Activated T-helper 1 cell treated with anti-CD3 and anti-CD28 coated beads, Interleukin-12 subunit alpha, Interleukin-12 subunit beta, Interleukin-2, Interleukin-4 antibody, amounts not matched to agents 30 ng/mL and 10 ng/mL and 1 ng/mL, durations not matched to agents 14 hours and 24 hours and 36 hours (primary cell): ENCODE measurements at regions not wholly inside any gene's neighbourhood (a gene's known extent, or its start where the extent isn't known, plus 50 kb on each side); places are given as distances from the start of the nearest gene placed in this dataset.

Experiments used
- DNase-seq: peaks from one replicate; pipeline ENCODE4 v3.0.0; 2021; ENCODE audit warnings: low spot score
- H3K27ac Mint-ChIP-seq: one replicate; pipeline ENCODE4 v1.8.0; 2021; ENCODE audit warnings: mild to moderate bottlenecking, mixed read lengths
- H3K27me3 Mint-ChIP-seq: one replicate; pipeline ENCODE4 v1.8.0; 2022; ENCODE audit warnings: mild to moderate bottlenecking, moderate library complexity, mixed read lengths; ENCODE audit not compliant: insufficient read depth
- H3K36me3 Mint-ChIP-seq: one replicate; pipeline ENCODE4 v1.8.0; 2021; ENCODE audit warnings: low read depth, mixed read lengths
- H3K4me1 Mint-ChIP-seq: one replicate; pipeline ENCODE4 v1.8.0; 2021; ENCODE audit warnings: low read depth, mixed read lengths
- H3K4me3 Mint-ChIP-seq: one replicate; pipeline ENCODE4 v1.8.0; 2021; ENCODE audit warnings: mild to moderate bottlenecking, moderate library complexity, mixed read lengths
- H3K9me3 Mint-ChIP-seq: one replicate; pipeline ENCODE4 v1.8.0; 2021; ENCODE audit warnings: mixed read lengths
- intact Hi-C: fragments of 100-400 bp; cut with micrococcal nuclease; formaldehyde crosslinking; loops from one replicate; pipeline ENCODE4 v1.15.1; 2024

DNA sequence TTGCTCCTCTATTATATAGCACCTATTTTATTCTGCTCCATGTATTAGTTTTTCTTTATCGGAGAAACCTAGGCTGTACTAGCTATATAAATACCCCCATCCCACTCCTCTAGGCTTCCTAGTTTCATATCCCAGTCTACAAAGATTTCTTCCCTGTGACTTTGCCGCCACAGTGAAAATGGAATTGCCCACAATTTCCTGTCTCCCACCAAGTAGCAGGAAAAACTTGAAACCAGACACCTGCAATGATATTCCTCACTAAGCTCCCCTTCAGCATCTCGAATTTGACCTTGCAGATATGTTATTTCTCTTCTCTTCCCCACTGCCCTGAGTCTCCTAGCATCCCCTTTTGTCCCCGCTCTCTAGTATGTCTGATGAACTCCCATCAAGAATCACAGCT is 685.8 kb upstream of the CCDC54 start:
- H3K27me3 Mint-ChIP-seq = no peaks in the 10 kb centered on the region
- no peak for DNase-seq
- no peaks in the 10 kb centered on the region for H3K9me3 Mint-ChIP-seq
- intact Hi-C loops = no loop called here
- H3K4me1 Mint-ChIP-seq = no peaks in the 10 kb centered on the region
- H3K27ac Mint-ChIP-seq = no peak overlapping the region
- no peak overlapping the region for H3K4me3 Mint-ChIP-seq
- H3K36me3 Mint-ChIP-seq = no peaks in the 10 kb centered on the region

- H3K36me3 Mint-ChIP-seq = no peaks in the 10 kb centered on the region
- H3K4me1 Mint-ChIP-seq = no peaks in the 10 kb centered on the region
- no peaks in the 10 kb centered on the region for H3K27me3 Mint-ChIP-seq
- no peak for DNase-seq
- H3K4me3 Mint-ChIP-seq = no peak overlapping the region
- no peak overlapping the region for H3K27ac Mint-ChIP-seq
- no peaks in the 10 kb centered on the region for H3K9me3 Mint-ChIP-seq
- intact Hi-C loops = no loop called here
Measured at GRCh38 chr3:106692624-106693023, 684.6 kb upstream of the CCDC54 start.

DNA sequence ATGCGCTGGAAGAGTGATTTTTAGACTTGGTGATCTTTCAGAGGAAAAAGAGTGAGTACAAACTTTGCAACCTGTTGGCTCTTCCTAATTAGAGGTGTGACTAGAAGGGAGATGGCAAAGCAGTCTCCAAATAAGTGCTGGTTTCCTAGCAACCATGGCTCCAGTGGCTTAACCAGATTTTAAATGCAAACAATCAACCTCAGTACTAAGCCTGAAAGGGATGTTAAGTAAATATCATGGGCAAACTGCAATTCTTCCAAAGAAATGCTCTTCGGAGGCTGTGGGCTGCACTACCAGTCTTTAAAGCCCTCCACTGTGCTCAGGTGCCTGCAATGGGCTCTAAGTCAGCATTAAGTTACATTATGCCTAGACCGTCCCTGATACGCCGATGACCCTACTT is 678.1 kb upstream of the CCDC54 start:
- no peak for DNase-seq
- Mint-ChIP-seq H3K36me3 (no peaks in the 10 kb centered on the region), H3K27me3 (no peaks in the 10 kb centered on the region), H3K4me1 (no peaks in the 10 kb centered on the region), H3K4me3 (no peak overlapping the region), H3K9me3 (no peaks in the 10 kb centered on the region), H3K27ac (no peak overlapping the region)
- intact Hi-C loops = no loop called here

GRCh38 chr3:106700981-106701380 is 676.3 kb upstream of the CCDC54 start:
- Mint-ChIP-seq H3K9me3 (no peaks in the 10 kb centered on the region), H3K36me3 (no peaks in the 10 kb centered on the region), H3K4me3 (no peak overlapping the region), H3K27ac (no peak overlapping the region), H3K27me3 (no peaks in the 10 kb centered on the region), H3K4me1 (no peaks in the 10 kb centered on the region)
- intact Hi-C loops = no loop called here
- DNase-seq = no peak

GRCh38 chr3:106703524-106703923 is 673.7 kb upstream of the CCDC54 start:
- intact Hi-C loops = no loop called here
- no peaks in the 10 kb centered on the region for H3K4me1 Mint-ChIP-seq

DNA sequence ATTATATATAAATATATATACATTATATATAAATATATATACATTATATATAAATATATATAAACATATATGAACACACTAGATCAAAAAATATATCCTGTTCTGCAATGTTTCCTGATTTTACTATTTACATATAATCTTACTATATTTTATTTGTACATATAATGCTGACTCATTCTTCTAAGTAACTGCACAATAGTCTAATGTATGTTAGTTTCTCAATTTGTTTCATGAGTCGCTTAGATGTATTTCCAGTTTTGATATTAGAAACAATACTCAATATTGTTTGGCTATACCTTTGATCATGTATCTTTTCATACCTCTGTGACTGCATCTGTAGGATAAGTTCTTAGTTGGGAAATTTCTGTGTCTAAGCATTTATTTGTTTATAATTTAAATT is 669.9 kb upstream of the CCDC54 start:
- Mint-ChIP-seq H3K36me3 (no peaks in the 10 kb centered on the region), H3K27ac (no peak overlapping the region), H3K4me1 (no peaks in the 10 kb centered on the region), H3K9me3 (no peaks in the 10 kb centered on the region), H3K27me3 (no peaks in the 10 kb centered on the region), H3K4me3 (no peak overlapping the region)
- intact Hi-C loops = no loop called here
- no peak for DNase-seq

More at GRCh38 chr3:106703524-106703923, 673.7 kb upstream of the CCDC54 start:
- Mint-ChIP-seq H3K27ac (no peak overlapping the region), H3K27me3 (no peaks in the 10 kb centered on the region), H3K4me3 (no peak overlapping the region), H3K36me3 (no peaks in the 10 kb centered on the region), H3K9me3 (no peaks in the 10 kb centered on the region)
- no peak for DNase-seq

- H3K9me3 Mint-ChIP-seq = no peaks in the 10 kb centered on the region
- H3K4me3 Mint-ChIP-seq = no peak overlapping the region
- no peak for DNase-seq
- no peaks in the 10 kb centered on the region for H3K36me3 Mint-ChIP-seq
- no peaks in the 10 kb centered on the region for H3K4me1 Mint-ChIP-seq
- no peak overlapping the region for H3K27ac Mint-ChIP-seq
- intact Hi-C loops = no loop called here
- H3K27me3 Mint-ChIP-seq = no peaks in the 10 kb centered on the region
Measured at GRCh38 chr3:106710596-106710995, 666.6 kb upstream of the CCDC54 start.

- H3K9me3 Mint-ChIP-seq = no peaks in the 10 kb centered on the region
- no peak overlapping the region for H3K27ac Mint-ChIP-seq
- intact Hi-C loops = no loop called here
- no peaks in the 10 kb centered on the region for H3K27me3 Mint-ChIP-seq
- H3K4me1 Mint-ChIP-seq = no peaks in the 10 kb centered on the region
- H3K36me3 Mint-ChIP-seq = no peaks in the 10 kb centered on the region
- no peak overlapping the region for H3K4me3 Mint-ChIP-seq
- no peak for DNase-seq
Measured at GRCh38 chr3:106711650-106712049, 665.6 kb upstream of the CCDC54 start.

GRCh38 chr3:106714400-106714799 is 662.8 kb upstream of the CCDC54 start:
- intact Hi-C loops = no loop called here
- Mint-ChIP-seq H3K4me1 (no peaks in the 10 kb centered on the region), H3K36me3 (no peaks in the 10 kb centered on the region), H3K27ac (no peak overlapping the region), H3K4me3 (no peak overlapping the region), H3K27me3 (no peaks in the 10 kb centered on the region), H3K9me3 (no peaks in the 10 kb centered on the region)
- no peak for DNase-seq

DNA sequence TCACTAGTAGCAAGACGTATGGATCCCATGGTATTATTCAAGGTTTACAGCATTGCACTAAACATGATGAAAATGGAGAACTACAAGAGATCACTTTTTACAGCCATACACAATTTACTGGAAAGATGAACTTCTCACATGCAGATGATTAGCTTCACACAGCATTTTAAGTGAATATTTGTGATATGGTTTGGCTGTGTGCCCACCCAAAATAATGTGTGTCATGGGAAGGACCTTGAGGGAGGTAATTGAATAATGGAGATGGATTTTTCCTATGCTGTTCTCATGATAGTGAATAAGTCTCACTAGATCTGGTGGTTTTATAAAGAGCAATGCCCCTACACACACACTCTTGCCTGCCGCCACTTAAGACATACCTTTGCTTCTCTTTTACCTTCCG is 662.0 kb upstream of the CCDC54 start:
- no peak for DNase-seq
- no peaks in the 10 kb centered on the region for H3K27me3 Mint-ChIP-seq
- H3K4me3 Mint-ChIP-seq = no peak overlapping the region
- no peaks in the 10 kb centered on the region for H3K36me3 Mint-ChIP-seq
- no peaks in the 10 kb centered on the region for H3K9me3 Mint-ChIP-seq
- intact Hi-C loops = no loop called here
- H3K4me1 Mint-ChIP-seq = no peaks in the 10 kb centered on the region
- H3K27ac Mint-ChIP-seq = no peak overlapping the region

GRCh38 chr3:106717178-106717780 is 660.0 kb upstream of the CCDC54 start:
- H3K36me3 Mint-ChIP-seq = no peaks in the 10 kb centered on the region
- intact Hi-C loops = no loop called here
- no peak overlapping the region for H3K27ac Mint-ChIP-seq
- no peak for DNase-seq
- no peaks in the 10 kb centered on the region for H3K4me1 Mint-ChIP-seq
- no peak overlapping the region for H3K4me3 Mint-ChIP-seq
- H3K27me3 Mint-ChIP-seq = no peaks in the 10 kb centered on the region
- H3K9me3 Mint-ChIP-seq = no peaks in the 10 kb centered on the region

DNA sequence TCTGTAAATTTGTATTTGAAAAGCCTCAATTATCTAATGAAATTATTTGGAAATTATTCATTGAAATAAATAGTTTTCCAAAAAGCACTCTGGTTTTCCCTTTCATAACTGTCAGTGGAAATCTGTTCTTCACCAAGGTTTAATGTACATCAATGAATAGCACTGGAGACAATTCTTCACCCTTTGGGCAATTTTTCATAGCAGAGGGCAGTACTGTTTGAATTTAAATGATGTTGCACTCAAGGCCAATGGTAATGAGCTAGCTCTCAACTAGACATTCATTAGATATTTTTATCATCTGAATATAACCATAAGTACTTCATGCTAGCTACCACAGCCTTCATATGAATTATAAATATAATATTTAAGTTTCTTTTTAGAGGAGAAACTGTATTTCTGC is 658.2 kb upstream of the CCDC54 start:
- no peaks in the 10 kb centered on the region for H3K36me3 Mint-ChIP-seq
- DNase-seq = no peak
- no peak overlapping the region for H3K4me3 Mint-ChIP-seq
- intact Hi-C loops = no loop called here
- no peak overlapping the region for H3K27ac Mint-ChIP-seq
- H3K9me3 Mint-ChIP-seq = no peaks in the 10 kb centered on the region
- H3K27me3 Mint-ChIP-seq = peaks cover 2% of the 10 kb centered on the region
- H3K4me1 Mint-ChIP-seq = no peaks in the 10 kb centered on the region

GRCh38 chr3:106719583-106719982 is 657.7 kb upstream of the CCDC54 start:
- Mint-ChIP-seq H3K4me3 (no peak overlapping the region), H3K4me1 (no peaks in the 10 kb centered on the region), H3K9me3 (no peaks in the 10 kb centered on the region), H3K27me3 (peaks cover 2% of the 10 kb centered on the region), H3K36me3 (no peaks in the 10 kb centered on the region), H3K27ac (no peak overlapping the region)
- intact Hi-C loops = no loop called here
- DNase-seq = no peak

GRCh38 chr3:106720510-106720909 is 656.7 kb upstream of the CCDC54 start:
- Mint-ChIP-seq H3K4me3 (no peak overlapping the region), H3K27ac (no peak overlapping the region), H3K9me3 (no peaks in the 10 kb centered on the region), H3K27me3 (peaks cover 2% of the 10 kb centered on the region), H3K36me3 (no peaks in the 10 kb centered on the region), H3K4me1 (no peaks in the 10 kb centered on the region)
- DNase-seq = no peak
- intact Hi-C loops = no loop called here
